ENCODE measurements at regions not wholly inside any gene's neighbourhood (a gene's known extent, or its start where the extent isn't known, plus 50 kb on each side); places are given as distances from the start of the nearest gene placed in this dataset.

- no peak for DNase-seq (ENCODE audit: low spot score in 2 of 2)
- Histone ChIP-seq H3K36me3 (no peaks in the 10 kb centered on the region), H3K27me3 (no peaks in the 10 kb centered on the region), H3K4me3 (no peak overlapping the region), H3K27ac (no peak overlapping the region), H3K9me3 (no peaks in the 10 kb centered on the region), H3K4me1 (no peaks in the 10 kb centered on the region)
- TF ChIP-seq POLR2A (IDR thresholded peaks at IDR 0.05) (no peak), POLR2AphosphoS5 (IDR thresholded peaks at IDR 0.05) (no peak), CTCF (IDR thresholded peaks at IDR 0.05) (no peak)
- intact Hi-C loops (cut with DNase I; ENCODE audit: low total_unique reads): no loop called here
These were observed 74.5 kb upstream of the LARS2 start for GRCh38 chr3:45313743-45314403.

- Histone ChIP-seq H3K27me3 (no peaks in the 10 kb centered on the region), H3K27ac (no peak overlapping the region), H3K36me3 (no peaks in the 10 kb centered on the region), H3K4me1 (no peaks in the 10 kb centered on the region), H3K4me3 (no peak overlapping the region), H3K9me3 (no peaks in the 10 kb centered on the region)
- TF ChIP-seq POLR2AphosphoS5 (IDR thresholded peaks at IDR 0.05) (no peak), CTCF (IDR thresholded peaks at IDR 0.05) (no peak), POLR2A (IDR thresholded peaks at IDR 0.05) (no peak)
- intact Hi-C loops (cut with DNase I; ENCODE audit: low total_unique reads): loop anchor here (1.0 kb wide), 1 partner anchor 7 kb away; no protein-coding TSS in a partner anchor
- DNase-seq (ENCODE audit: low spot score in 2 of 2): no peak
These were observed 70.7 kb upstream of the LARS2 start for GRCh38 chr3:45317710-45318109.

- Histone ChIP-seq H3K4me1 (no peaks in the 10 kb centered on the region), H3K36me3 (no peaks in the 10 kb centered on the region), H3K4me3 (no peak overlapping the region), H3K9me3 (no peaks in the 10 kb centered on the region), H3K27ac (no peak overlapping the region), H3K27me3 (no peaks in the 10 kb centered on the region)
- TF ChIP-seq CTCF (IDR thresholded peaks at IDR 0.05) (no peak), POLR2AphosphoS5 (IDR thresholded peaks at IDR 0.05) (no peak), POLR2A (IDR thresholded peaks at IDR 0.05) (no peak)
- no peak for DNase-seq (ENCODE audit: low spot score in 2 of 2)
- intact Hi-C loops (cut with DNase I; ENCODE audit: low total_unique reads): loop anchor here (1.0 kb wide), 1 partner anchor 8 kb away; no protein-coding TSS in a partner anchor
These were observed 69.7 kb upstream of the LARS2 start for GRCh38 chr3:45318689-45319088.

GRCh38 chr3:45319231-45319995, 69.0 kb upstream of the LARS2 start:
- Histone ChIP-seq H3K4me1 (no peaks in the 10 kb centered on the region), H3K27me3 (no peaks in the 10 kb centered on the region), H3K9me3 (no peaks in the 10 kb centered on the region), H3K36me3 (no peaks in the 10 kb centered on the region), H3K27ac (no peak overlapping the region), H3K4me3 (no peak overlapping the region)
- intact Hi-C loops (cut with DNase I; ENCODE audit: low total_unique reads): no loop called here
- TF ChIP-seq POLR2AphosphoS5 (IDR thresholded peaks at IDR 0.05) (no peak), POLR2A (IDR thresholded peaks at IDR 0.05) (no peak), CTCF (IDR thresholded peaks at IDR 0.05) (no peak)
- DNase-seq (ENCODE audit: low spot score in 2 of 2): no peak

GRCh38 chr3:45319996-45320305, 68.4 kb upstream of the LARS2 start:
- H3K27ac ChIP-seq: no peak overlapping the region
- H3K27me3 ChIP-seq: no peaks in the 10 kb centered on the region
- intact Hi-C loops (cut with DNase I; ENCODE audit: low total_unique reads): no loop called here
- H3K36me3 ChIP-seq: no peaks in the 10 kb centered on the region
- TF ChIP-seq POLR2A (IDR thresholded peaks at IDR 0.05) (no peak), POLR2AphosphoS5 (IDR thresholded peaks at IDR 0.05) (no peak), CTCF (IDR thresholded peaks at IDR 0.05) (no peak)
- H3K4me3 ChIP-seq: no peak overlapping the region
- H3K4me1 ChIP-seq: no peaks in the 10 kb centered on the region
- no peaks in the 10 kb centered on the region for H3K9me3 ChIP-seq
- DNase-seq (ENCODE audit: low spot score in 2 of 2): no peak

Measured in breast epithelium (tissue), 4 donors.